ENCODE measurements at regions not wholly inside any gene's neighbourhood (a gene's known extent, or its start where the extent isn't known, plus 50 kb on each side); places are given as distances from the start of the nearest gene placed in this dataset.

GRCh38 chr2:216802516-216803215 is 57.2 kb downstream of the TNP1 start:
- TF ChIP-seq CTCF (IDR thresholded peaks at IDR 0.05; ENCODE audit: borderline replicate concordance, extremely low read depth, low read length, poor library complexity, severe bottlenecking): no peak
- TF ChIP-seq EZH2 (IDR thresholded peaks at IDR 0.05; ENCODE audit: borderline replicate concordance, low read depth, low read length, severe bottlenecking): no peak
